ENCODE measurements at regions not wholly inside any gene's neighbourhood (a gene's known extent, or its start where the extent isn't known, plus 50 kb on each side); places are given as distances from the start of the nearest gene placed in this dataset.
A peak's percentile ranks its signal among the peaks of the same experiment; 100 is the strongest.

DNA sequence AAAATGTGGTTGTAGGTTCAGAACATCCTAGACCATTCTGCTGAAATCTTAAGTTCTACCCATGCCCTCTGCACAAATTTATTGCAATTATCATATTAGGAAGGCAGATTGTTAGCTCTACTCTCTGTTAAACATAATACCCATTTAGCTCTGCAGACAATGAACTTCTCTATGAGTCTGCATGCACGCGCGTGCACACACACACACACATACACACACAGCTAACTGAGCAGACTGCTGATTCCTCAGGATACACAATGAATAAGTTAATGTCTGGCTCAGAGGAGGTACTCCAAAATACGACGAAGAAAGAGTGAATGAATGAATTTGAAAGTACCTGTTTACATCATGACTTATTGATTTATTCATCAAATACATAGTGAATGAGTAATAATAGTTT is 276.2 kb upstream of the SORCS1 start:
- TF ChIP-seq, protein P1, sequence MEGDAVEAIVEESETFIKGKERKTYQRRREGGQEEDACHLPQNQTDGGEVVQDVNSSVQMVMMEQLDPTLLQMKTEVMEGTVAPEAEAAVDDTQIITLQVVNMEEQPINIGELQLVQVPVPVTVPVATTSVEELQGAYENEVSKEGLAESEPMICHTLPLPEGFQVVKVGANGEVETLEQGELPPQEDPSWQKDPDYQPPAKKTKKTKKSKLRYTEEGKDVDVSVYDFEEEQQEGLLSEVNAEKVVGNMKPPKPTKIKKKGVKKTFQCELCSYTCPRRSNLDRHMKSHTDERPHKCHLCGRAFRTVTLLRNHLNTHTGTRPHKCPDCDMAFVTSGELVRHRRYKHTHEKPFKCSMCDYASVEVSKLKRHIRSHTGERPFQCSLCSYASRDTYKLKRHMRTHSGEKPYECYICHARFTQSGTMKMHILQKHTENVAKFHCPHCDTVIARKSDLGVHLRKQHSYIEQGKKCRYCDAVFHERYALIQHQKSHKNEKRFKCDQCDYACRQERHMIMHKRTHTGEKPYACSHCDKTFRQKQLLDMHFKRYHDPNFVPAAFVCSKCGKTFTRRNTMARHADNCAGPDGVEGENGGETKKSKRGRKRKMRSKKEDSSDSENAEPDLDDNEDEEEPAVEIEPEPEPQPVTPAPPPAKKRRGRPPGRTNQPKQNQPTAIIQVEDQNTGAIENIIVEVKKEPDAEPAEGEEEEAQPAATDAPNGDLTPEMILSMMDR (IDR thresholded peaks at IDR 0.05; ENCODE audit: extremely low read depth, missing control alignments): no peak
- no peak for DNase-seq (ENCODE audit: low spot score)

GRCh38 chr10:107437921-107438320 is 273.4 kb upstream of the SORCS1 start:
- TF ChIP-seq, protein P1 (IDR thresholded peaks at IDR 0.05; ENCODE audit: extremely low read depth, missing control alignments): no peak

DNA sequence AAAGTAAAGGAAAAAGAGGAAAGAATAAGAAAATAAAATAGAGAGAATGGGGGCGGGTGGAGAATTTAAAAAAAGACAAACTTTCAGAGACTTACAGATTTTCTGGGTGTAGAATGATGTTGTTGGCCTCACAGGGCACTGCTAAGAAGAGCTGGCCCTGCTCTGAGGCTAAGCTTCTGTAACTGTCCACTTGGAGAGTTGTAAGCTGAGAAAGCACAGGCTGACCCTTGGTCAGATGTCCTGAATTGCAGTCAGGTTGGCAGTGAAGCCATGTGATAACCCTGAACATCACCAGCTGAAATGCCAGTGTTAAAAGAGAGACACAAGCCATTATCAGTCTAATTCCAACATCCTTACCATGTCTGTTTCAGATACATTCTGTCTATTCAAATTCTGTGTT is 272.1 kb upstream of the SORCS1 start:
- TF ChIP-seq, protein P1 (IDR thresholded peaks at IDR 0.05; ENCODE audit: extremely low read depth, missing control alignments): no peak
- no peak for DNase-seq (ENCODE audit: low spot score)

More at GRCh38 chr10:107437921-107438320, 273.4 kb upstream of the SORCS1 start:
- no peak for DNase-seq (ENCODE audit: low spot score)

GRCh38 chr10:107434854-107435253 is 270.3 kb upstream of the SORCS1 start:
- TF ChIP-seq, protein P1 (IDR thresholded peaks at IDR 0.05; ENCODE audit: extremely low read depth, missing control alignments): no peak
- DNase-seq (ENCODE audit: low spot score): no peak

- TF ChIP-seq, protein P1 (IDR thresholded peaks at IDR 0.05; ENCODE audit: extremely low read depth, missing control alignments): no peak
- peak; percentile 9 for DNase-seq (ENCODE audit: low spot score)
Measured at GRCh38 chr10:107434201-107434600, 269.7 kb upstream of the SORCS1 start.

GRCh38 chr10:107433605-107434004 is 269.1 kb upstream of the SORCS1 start:
- no peak for DNase-seq (ENCODE audit: low spot score)
- TF ChIP-seq, protein P1 (IDR thresholded peaks at IDR 0.05; ENCODE audit: extremely low read depth, missing control alignments): no peak

DNA sequence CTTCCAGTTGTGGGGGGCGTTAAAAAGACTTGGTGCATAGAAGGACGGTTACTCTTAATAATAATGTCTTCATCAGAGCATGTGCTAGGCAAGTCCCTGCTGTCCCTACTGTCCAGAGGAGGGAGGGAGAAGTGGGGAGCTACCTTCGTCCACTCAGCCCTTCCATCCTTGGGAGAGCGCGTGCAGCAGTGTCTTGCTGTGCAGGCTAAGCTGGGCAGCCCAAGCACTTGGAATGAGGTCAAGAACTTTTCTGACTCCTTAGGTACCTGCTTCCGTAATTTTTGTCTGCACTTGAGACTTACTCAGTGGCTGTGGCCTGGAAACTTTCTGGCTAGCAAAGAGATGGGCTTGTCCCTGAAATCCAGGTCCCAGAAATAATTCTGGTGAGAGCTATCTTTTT is 265.9 kb upstream of the SORCS1 start:
- TF ChIP-seq, protein P1 (IDR thresholded peaks at IDR 0.05; ENCODE audit: extremely low read depth, missing control alignments): no peak
- no peak for DNase-seq (ENCODE audit: low spot score)

Data from GM20000 (cell line).